ENCODE measurements at regions not wholly inside any gene's neighbourhood (a gene's known extent, or its start where the extent isn't known, plus 50 kb on each side); places are given as distances from the start of the nearest gene placed in this dataset.

DNA sequence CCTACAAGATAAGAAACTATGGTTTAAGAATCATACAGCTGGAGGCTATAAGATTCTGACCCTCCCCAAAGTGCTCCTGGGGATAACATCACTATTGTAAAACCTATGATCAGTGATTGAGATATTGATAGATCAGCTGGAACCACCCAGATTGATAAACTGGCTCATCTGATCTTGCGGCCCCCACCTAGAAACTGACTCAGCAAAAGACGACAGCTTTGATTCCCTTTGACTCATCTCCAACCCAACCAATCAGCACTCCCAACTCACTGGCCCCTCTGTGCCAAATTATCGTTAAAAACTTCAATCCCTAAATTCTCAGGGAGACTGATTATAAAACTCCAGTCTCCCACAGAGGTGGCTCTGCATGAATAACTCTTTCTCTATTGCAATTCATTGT lies 106.4 kb downstream of the SCP2D1 start:
- intact Hi-C loops (cut with DNase I) = no loop called here
- no peaks in the 10 kb centered on the region for H3K9me3 ChIP-seq (replicated peaks in 1 of 3)
- TF ChIP-seq, protein P1, sequence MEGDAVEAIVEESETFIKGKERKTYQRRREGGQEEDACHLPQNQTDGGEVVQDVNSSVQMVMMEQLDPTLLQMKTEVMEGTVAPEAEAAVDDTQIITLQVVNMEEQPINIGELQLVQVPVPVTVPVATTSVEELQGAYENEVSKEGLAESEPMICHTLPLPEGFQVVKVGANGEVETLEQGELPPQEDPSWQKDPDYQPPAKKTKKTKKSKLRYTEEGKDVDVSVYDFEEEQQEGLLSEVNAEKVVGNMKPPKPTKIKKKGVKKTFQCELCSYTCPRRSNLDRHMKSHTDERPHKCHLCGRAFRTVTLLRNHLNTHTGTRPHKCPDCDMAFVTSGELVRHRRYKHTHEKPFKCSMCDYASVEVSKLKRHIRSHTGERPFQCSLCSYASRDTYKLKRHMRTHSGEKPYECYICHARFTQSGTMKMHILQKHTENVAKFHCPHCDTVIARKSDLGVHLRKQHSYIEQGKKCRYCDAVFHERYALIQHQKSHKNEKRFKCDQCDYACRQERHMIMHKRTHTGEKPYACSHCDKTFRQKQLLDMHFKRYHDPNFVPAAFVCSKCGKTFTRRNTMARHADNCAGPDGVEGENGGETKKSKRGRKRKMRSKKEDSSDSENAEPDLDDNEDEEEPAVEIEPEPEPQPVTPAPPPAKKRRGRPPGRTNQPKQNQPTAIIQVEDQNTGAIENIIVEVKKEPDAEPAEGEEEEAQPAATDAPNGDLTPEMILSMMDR (IDR thresholded peaks at IDR 0.05) = no peak
- TF ChIP-seq POLR2A (IDR thresholded peaks at IDR 0.05) = no peak
- H3K36me3 ChIP-seq (replicated peaks in 1 of 2) = no peaks in the 10 kb centered on the region
- H3K4me3 ChIP-seq = no peak overlapping the region
- no peak overlapping the region for H3K27ac ChIP-seq
- no peaks in the 10 kb centered on the region for H3K4me1 ChIP-seq (replicated peaks in 1 of 2)
- no peak for DNase-seq
- 76 to 86% (median 83%) methylated on average over 3 of the region's 3 CpGs for WGBS, 4 donors
- no peaks in the 10 kb centered on the region for H3K27me3 ChIP-seq

DNA sequence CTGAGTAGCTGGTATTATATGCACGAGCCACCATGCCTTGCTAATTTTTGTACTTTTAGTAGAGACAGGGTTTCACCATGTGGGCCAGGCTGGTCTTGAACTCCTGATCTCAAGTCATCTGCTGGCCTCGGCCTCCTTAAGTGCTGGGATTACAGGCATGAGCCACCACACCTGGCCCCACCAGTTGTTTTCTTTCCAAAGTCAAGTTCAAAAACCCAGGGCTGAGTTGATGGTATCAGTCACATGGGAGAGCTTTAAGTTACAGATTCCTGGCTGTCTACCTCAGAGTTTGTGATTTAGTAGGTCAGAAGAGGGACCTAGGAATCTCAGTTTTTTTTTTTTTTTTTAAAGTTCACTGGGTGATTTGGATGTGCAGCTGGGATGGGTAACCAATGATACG lies 107.7 kb downstream of the SCP2D1 start:
- Histone ChIP-seq H3K9me3 (replicated peaks in 1 of 3) (no peaks in the 10 kb centered on the region), H3K4me3 (no peak overlapping the region), H3K4me1 (replicated peaks in 1 of 2) (no peaks in the 10 kb centered on the region), H3K27me3 (no peaks in the 10 kb centered on the region), H3K36me3 (replicated peaks in 1 of 2) (no peaks in the 10 kb centered on the region), H3K27ac (no peak overlapping the region)
- intact Hi-C loops (cut with DNase I) = no loop called here
- TF ChIP-seq POLR2A (IDR thresholded peaks at IDR 0.05) = no peak
- TF ChIP-seq, protein P1 (IDR thresholded peaks at IDR 0.05) = no peak
- WGBS, 4 donors = 78 to 89% (median 86%) methylated on average over 3 of the region's 3 CpGs
- no peak for DNase-seq

DNA sequence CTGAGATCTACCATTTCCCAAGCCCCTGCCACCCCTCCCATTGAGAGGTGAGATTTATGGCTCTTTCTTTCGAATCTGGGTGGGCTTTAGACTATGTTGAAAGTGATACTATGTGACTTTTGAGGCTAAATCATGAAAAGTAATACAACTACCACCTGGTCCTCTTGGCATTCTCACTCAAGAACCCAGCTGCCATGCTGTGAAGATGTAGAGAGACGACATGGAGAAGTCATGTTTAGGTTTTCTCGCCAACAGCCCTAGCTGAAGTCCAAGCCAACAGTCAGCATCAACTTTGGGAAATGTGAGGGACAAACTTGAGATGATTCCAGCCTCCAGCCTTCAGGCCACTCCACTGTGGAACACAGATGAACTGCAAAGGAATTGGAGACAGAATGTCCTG lies 108.7 kb downstream of the SCP2D1 start:
- Histone ChIP-seq H3K36me3 (replicated peaks in 1 of 2) (no peaks in the 10 kb centered on the region), H3K9me3 (replicated peaks in 1 of 3) (no peaks in the 10 kb centered on the region), H3K4me1 (replicated peaks in 1 of 2) (no peaks in the 10 kb centered on the region), H3K4me3 (no peak overlapping the region), H3K27ac (no peak overlapping the region), H3K27me3 (no peaks in the 10 kb centered on the region)
- TF ChIP-seq, protein P1 (IDR thresholded peaks at IDR 0.05) = no peak
- TF ChIP-seq POLR2A (IDR thresholded peaks at IDR 0.05) = no peak
- DNase-seq = no peak
- intact Hi-C loops (cut with DNase I) = no loop called here
- WGBS, 4 donors = 69 to 82% (median 73%) methylated on average over 3 of the region's 3 CpGs

DNA sequence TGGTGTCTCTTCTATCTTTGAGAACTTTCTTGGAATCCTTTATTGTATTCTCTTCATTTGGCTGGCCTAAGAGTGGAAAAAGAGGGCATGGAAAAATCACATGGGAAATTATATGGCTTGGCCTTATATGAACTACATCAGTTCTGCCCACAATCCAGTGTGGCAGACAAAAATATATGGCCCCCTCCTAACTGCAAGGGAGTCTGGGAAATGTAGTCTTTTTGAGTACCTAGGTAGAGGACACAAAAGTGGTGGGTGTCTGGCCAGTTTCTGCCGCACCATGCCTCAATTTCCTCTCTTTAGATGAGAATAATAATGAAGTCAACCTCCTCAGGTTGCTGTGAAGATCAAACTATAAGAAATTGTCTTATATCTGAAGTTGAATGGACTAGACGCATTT lies 109.3 kb downstream of the SCP2D1 start:
- H3K4me1 ChIP-seq (replicated peaks in 1 of 2) = no peaks in the 10 kb centered on the region
- no peak for DNase-seq
- H3K36me3 ChIP-seq (replicated peaks in 1 of 2) = no peaks in the 10 kb centered on the region
- no peak for TF ChIP-seq POLR2A (IDR thresholded peaks at IDR 0.05)
- TF ChIP-seq, protein P1 (IDR thresholded peaks at IDR 0.05) = no peak
- WGBS, 4 donors = 82 to 95% (median 89%) methylated on average over 2 of the region's 2 CpGs
- H3K4me3 ChIP-seq = no peak overlapping the region
- H3K27me3 ChIP-seq = no peaks in the 10 kb centered on the region
- intact Hi-C loops (cut with DNase I) = no loop called here
- no peaks in the 10 kb centered on the region for H3K9me3 ChIP-seq (replicated peaks in 1 of 3)
- H3K27ac ChIP-seq = no peak overlapping the region

All from adrenal gland (tissue), 9 donors.